HepG2 (cell line): ENCODE measurements at regions not wholly inside any gene's neighbourhood (a gene's known extent, or its start where the extent isn't known, plus 50 kb on each side); places are given as distances from the start of the nearest gene placed in this dataset.

ENCODE experiments used
- ATAC-seq: fragments of 200-7000 bp; cut with Tn5 transposase; 3 replicates; pipeline ENCODE4 v1.9.1; 2020; ENCODE audit warnings: mild to moderate bottlenecking, moderate library complexity
- BruUV-seq: library from RNA; stranded (reverse); fragments of 400-500 nt; replicated peaks from 2 replicates; lab custom pipeline; 2021; lab: Mats Ljungman, UMichigan
- CTCF ChIA-PET: fragments of 300-600 bp; formaldehyde crosslinking; extraction: SDS; loops from one replicate; lab custom pipeline; 2021; ENCODE audit warnings: low total read pairs, inconsistent platforms, low intra/inter-chr PET ratio; lab: Yijun Ruan, JAX
- POLR2A ChIA-PET: fragments of 350-600 bp; sonication (Branson Sonifier 250); formaldehyde crosslinking; loops from one replicate; lab custom pipeline; 2020; ENCODE audit warnings: antibody characterized with exemption, inconsistent platforms; lab: Yijun Ruan, JAX
- DNase-seq: peaks from one replicate; pipeline ENCODE4 v3.0.0-alpha.2; 2015; ENCODE audit warnings: low spot score
- FAIRE-seq: peaks from 3 replicates; lab custom pipeline; 2011; peaks lifted over from hg19 to GRCh38; lab: Jason Lieb, UNC
- H2AFZ ChIP-seq: one replicate; pipeline ENCODE4 v1.6.1; 2011; ENCODE audit warnings: low read length, inconsistent platforms
- H3K27ac ChIP-seq: fragments of 300-600 bp; 3 replicates; pipeline ENCODE4 v1.8.0; 2011; ENCODE audit warnings: mixed run types, mild to moderate bottlenecking, mixed read lengths, low read length, inconsistent platforms; ENCODE audit not compliant: insufficient read depth; ENCODE audit errors: extremely low read length
- H3K27me3 ChIP-seq, 2 experiments: fragments of 200-600 bp in 1 of 2; 2 replicates in 1 of 2; 3 replicates in 1 of 2; pipeline versions ENCODE4 v1.6.0 to v1.8.0; 2011; ENCODE audit warnings: low read length in 2 of 2, mild to moderate bottlenecking in 2 of 2, moderate library complexity in 2 of 2, inconsistent platforms in 1 of 2; ENCODE audit not compliant: insufficient read depth in 2 of 2, control insufficient read depth in 1 of 2
- H3K36me3 ChIP-seq, 2 experiments: fragments of 200-600 bp in 1 of 2; replicated peaks in 1 of 2; 2 replicates in 1 of 2; 3 replicates in 1 of 2; pipeline versions ENCODE4 v1.5.1 to v1.8.0; 2011; ENCODE audit warnings: low read length in 2 of 2, inconsistent platforms in 1 of 2; ENCODE audit not compliant: insufficient read depth in 2 of 2, control insufficient read depth in 1 of 2
- H3K4me1 ChIP-seq: 2 replicates; pipeline ENCODE4 v1.5.1; 2012; ENCODE audit warnings: low read length, inconsistent platforms; ENCODE audit not compliant: insufficient read depth
- H3K4me2 ChIP-seq: 2 replicates; pipeline ENCODE4 v1.6.0; 2011; ENCODE audit warnings: low read depth, low read length, inconsistent platforms
- H3K4me3 ChIP-seq, 3 experiments: fragments of 200-600 bp in 1 of 3; sonication (generic), shearing (Covaris generic) in 1 of 3; replicated peaks in 1 of 3; 2 replicates each; pipeline ENCODE4 v1.5.1; 2011 to 2016; ENCODE audit warnings: low read length in 3 of 3, inconsistent platforms in 2 of 3, low read depth in 2 of 3, mild to moderate bottlenecking in 2 of 3, control low read depth in 1 of 3, mixed read lengths in 1 of 3; ENCODE audit not compliant: insufficient read depth in 1 of 3
- H3K79me2 ChIP-seq: one replicate; pipeline ENCODE4 v1.6.1; 2011; ENCODE audit warnings: low read length, inconsistent platforms; ENCODE audit not compliant: insufficient read depth
- H3K9ac ChIP-seq: 2 replicates; pipeline ENCODE4 v1.6.0; 2011; ENCODE audit warnings: mild to moderate bottlenecking, low read depth, low read length, inconsistent platforms; ENCODE audit not compliant: insufficient read depth
- H3K9me3 ChIP-seq: 2 replicates; pipeline ENCODE4 v1.5.1; 2012; ENCODE audit warnings: mild to moderate bottlenecking, low read length
- H4K20me1 ChIP-seq: 2 replicates; pipeline ENCODE4 v1.6.0; 2011; ENCODE audit warnings: inconsistent platforms, mild to moderate bottlenecking, low read length, moderate library complexity; ENCODE audit not compliant: insufficient read depth
- HNRNPH1 ChIP-seq: fragments of 200-400 bp; formaldehyde crosslinking; optimal IDR thresholded peaks from 2 replicates; pipeline ENCODE3; 2017; ENCODE audit warnings: mild to moderate bottlenecking, low read depth, low read length
- PRMT3 ChIP-seq: sonication (generic); formaldehyde crosslinking; IDR thresholded peaks from 2 replicates; pipeline ENCODE4 v1.8.1; 2022; ENCODE audit warnings: low read depth, mild to moderate bottlenecking, moderate library complexity, missing genetic modification reagents, borderline replicate concordance
- ZNF251 ChIP-seq: sonication (generic); formaldehyde crosslinking; IDR thresholded peaks from 2 replicates; pipeline ENCODE4 v1.9.0; 2021; ENCODE audit warnings: mild to moderate bottlenecking, missing genetic modification reagents
- ZZZ3 ChIP-seq: sonication (generic); formaldehyde crosslinking; IDR thresholded peaks from 2 replicates; pipeline ENCODE4 v1.4.0; 2020; ENCODE audit warnings: missing genetic modification reagents, mild to moderate bottlenecking, borderline replicate concordance
- WGBS: methylation state at CpG from one replicate; pipeline ENCODE4 v1.1.6; 2017; ENCODE audit warnings: low lambda C conversion rate; 5-methylcytosine and 5-hydroxymethylcytosine counted together
- in situ Hi-C: cut with HindIII; loops from 2 replicates; pipeline ENCODE4 v1.10.0; 2017; ENCODE audit warnings: low pct_unique_long_range_greater_than_20kb; ENCODE audit not compliant: extremely low pct_ligation_motif_present
- intact Hi-C: fragments of 100-400 bp; cut with micrococcal nuclease; formaldehyde crosslinking; loops from one replicate; pipeline ENCODE4 v1.10.0; 2022; ENCODE audit not compliant: unreplicated experiment
- TF ChIP-seq, protein P1 (sequence below): sonication (generic); formaldehyde crosslinking; IDR thresholded peaks from 2 replicates; pipeline ENCODE4; 2020; ENCODE audit warnings: missing genetic modification reagents, mild to moderate bottlenecking, borderline replicate concordance
- TF ChIP-seq, protein P2 (sequence below): sonication (generic); formaldehyde crosslinking; IDR thresholded peaks from 2 replicates; pipeline ENCODE4 v1.5.0; 2020; ENCODE audit warnings: missing genetic modification reagents
- TF ChIP-seq, protein P3 (sequence below): sonication (generic); formaldehyde crosslinking; IDR thresholded peaks from 2 replicates; pipeline ENCODE4 v1.4.0; 2020; ENCODE audit warnings: missing genetic modification reagents

DNA sequence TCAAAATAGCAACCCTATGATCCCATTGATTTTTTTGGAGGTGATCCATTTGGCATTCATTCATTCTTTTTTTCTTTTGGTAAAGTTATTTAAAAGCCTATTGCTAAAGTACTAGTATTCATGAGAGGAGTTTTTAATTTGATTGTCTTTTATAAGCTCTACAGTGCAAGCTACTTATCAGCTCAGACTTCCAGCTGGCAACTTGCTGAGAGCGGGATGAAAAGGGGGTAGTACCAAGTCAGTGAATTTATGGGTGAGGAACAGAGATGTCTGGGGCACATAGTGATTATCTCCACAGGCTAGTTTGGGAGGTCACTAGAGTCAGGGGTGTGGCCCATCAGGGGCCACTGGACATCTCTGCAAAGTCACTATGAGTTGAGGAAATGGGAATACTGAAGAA is 202.4 kb downstream of the PIK3C3 start:
- CTCF ChIA-PET: no interaction called here
- H3K4me1 ChIP-seq: peaks cover 48% of the 10 kb centered on the region
- in situ Hi-C loops (no loop called here), intact Hi-C loops (no loop called here)
- H2AFZ ChIP-seq: no peak overlapping the region
- no peak for FAIRE-seq
- H3K4me3 ChIP-seq: no peak overlapping the region
- H3K27me3 ChIP-seq: no peaks in the 10 kb centered on the region
- H3K79me2 ChIP-seq: no peaks in the 10 kb centered on the region
- no peak for ATAC-seq
- no peak overlapping the region for H3K4me2 ChIP-seq
- WGBS: 95% methylated on average over 1 of the region's 1 CpG
- no peak overlapping the region for H3K9ac ChIP-seq
- DNase-seq: no peak
- BruUV-seq: no TSS peak
- H3K9me3 ChIP-seq: no peaks in the 10 kb centered on the region
- POLR2A ChIA-PET: no interaction called here
- no peaks in the 10 kb centered on the region for H3K36me3 ChIP-seq
- TF ChIP-seq PRMT3 (CRISPR knock-in tag): no peak
- no peak for TF ChIP-seq ZNF251
- TF ChIP-seq, protein P1, sequence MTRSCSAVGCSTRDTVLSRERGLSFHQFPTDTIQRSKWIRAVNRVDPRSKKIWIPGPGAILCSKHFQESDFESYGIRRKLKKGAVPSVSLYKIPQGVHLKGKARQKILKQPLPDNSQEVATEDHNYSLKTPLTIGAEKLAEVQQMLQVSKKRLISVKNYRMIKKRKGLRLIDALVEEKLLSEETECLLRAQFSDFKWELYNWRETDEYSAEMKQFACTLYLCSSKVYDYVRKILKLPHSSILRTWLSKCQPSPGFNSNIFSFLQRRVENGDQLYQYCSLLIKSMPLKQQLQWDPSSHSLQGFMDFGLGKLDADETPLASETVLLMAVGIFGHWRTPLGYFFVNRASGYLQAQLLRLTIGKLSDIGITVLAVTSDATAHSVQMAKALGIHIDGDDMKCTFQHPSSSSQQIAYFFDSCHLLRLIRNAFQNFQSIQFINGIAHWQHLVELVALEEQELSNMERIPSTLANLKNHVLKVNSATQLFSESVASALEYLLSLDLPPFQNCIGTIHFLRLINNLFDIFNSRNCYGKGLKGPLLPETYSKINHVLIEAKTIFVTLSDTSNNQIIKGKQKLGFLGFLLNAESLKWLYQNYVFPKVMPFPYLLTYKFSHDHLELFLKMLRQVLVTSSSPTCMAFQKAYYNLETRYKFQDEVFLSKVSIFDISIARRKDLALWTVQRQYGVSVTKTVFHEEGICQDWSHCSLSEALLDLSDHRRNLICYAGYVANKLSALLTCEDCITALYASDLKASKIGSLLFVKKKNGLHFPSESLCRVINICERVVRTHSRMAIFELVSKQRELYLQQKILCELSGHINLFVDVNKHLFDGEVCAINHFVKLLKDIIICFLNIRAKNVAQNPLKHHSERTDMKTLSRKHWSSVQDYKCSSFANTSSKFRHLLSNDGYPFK: no peak
- TF ChIP-seq, protein P2, sequence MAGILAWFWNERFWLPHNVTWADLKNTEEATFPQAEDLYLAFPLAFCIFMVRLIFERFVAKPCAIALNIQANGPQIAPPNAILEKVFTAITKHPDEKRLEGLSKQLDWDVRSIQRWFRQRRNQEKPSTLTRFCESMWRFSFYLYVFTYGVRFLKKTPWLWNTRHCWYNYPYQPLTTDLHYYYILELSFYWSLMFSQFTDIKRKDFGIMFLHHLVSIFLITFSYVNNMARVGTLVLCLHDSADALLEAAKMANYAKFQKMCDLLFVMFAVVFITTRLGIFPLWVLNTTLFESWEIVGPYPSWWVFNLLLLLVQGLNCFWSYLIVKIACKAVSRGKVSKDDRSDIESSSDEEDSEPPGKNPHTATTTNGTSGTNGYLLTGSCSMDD (CRISPR knock-in tag): no peak
- TF ChIP-seq ZZZ3 (CRISPR knock-in tag): no peak
- TF ChIP-seq, protein P3, sequence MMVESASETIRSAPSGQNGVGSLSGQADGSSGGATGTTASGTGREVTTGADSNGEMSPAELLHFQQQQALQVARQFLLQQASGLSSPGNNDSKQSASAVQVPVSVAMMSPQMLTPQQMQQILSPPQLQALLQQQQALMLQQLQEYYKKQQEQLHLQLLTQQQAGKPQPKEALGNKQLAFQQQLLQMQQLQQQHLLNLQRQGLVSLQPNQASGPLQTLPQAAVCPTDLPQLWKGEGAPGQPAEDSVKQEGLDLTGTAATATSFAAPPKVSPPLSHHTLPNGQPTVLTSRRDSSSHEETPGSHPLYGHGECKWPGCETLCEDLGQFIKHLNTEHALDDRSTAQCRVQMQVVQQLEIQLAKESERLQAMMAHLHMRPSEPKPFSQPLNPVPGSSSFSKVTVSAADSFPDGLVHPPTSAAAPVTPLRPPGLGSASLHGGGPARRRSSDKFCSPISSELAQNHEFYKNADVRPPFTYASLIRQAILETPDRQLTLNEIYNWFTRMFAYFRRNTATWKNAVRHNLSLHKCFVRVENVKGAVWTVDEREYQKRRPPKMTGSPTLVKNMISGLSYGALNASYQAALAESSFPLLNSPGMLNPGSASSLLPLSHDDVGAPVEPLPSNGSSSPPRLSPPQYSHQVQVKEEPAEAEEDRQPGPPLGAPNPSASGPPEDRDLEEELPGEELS (CRISPR knock-in tag): no peak
- TF ChIP-seq HNRNPH1: no peak
- no peaks in the 10 kb centered on the region for H4K20me1 ChIP-seq
- no peak overlapping the region for H3K27ac ChIP-seq
